HL-60 (cell line): ENCODE measurements at regions not wholly inside any gene's neighbourhood (a gene's known extent, or its start where the extent isn't known, plus 50 kb on each side); places are given as distances from the start of the nearest gene placed in this dataset.
A peak's percentile ranks its signal among the peaks of the same experiment; 100 is the strongest.

Source experiments
- DNase-seq, 2 experiments: peaks; one replicate each; pipeline ENCODE4 v3.0.0-alpha.2; 2010 to 2020; ENCODE audit warnings: low read depth in 1 of 2, low spot score in 1 of 2
- H3K27ac ChIP-seq: fragments of 250-450 bp; sonication (Bioruptor Pico); replicated peaks from 2 replicates; pipeline ENCODE4 v1.5.1; 2020; ENCODE audit warnings: mild to moderate bottlenecking, moderate library complexity
- H3K27me3 ChIP-seq: fragments of 250-450 bp; sonication (Bioruptor Pico); 2 replicates; pipeline ENCODE4 v1.5.1; 2021; ENCODE audit warnings: mild to moderate bottlenecking, moderate library complexity; ENCODE audit not compliant: insufficient read depth, poor library complexity, severe bottlenecking
- H3K4me3 ChIP-seq: replicated peaks from 2 replicates; pipeline ENCODE4 v1.5.1; 2011; ENCODE audit warnings: mild to moderate bottlenecking, control low read depth, low read length; ENCODE audit not compliant: insufficient read depth
- CTCF ChIP-seq: IDR thresholded peaks from one replicate; pipeline ENCODE4 v1.5.1; 2011; ENCODE audit warnings: low read length, control low read depth, inconsistent platforms; ENCODE audit not compliant: insufficient read depth
- GABPA ChIP-seq: IDR thresholded peaks from 2 replicates; pipeline ENCODE4 v1.6.1; 2012; ENCODE audit warnings: low read depth
- POLR2AphosphoS5 ChIP-seq: IDR thresholded peaks from 2 replicates; pipeline ENCODE4 v1.6.1; 2012; ENCODE audit warnings: low read depth
- REST ChIP-seq: IDR thresholded peaks from 2 replicates; pipeline ENCODE4 v1.6.1; 2012; ENCODE audit warnings: low read depth; ENCODE audit not compliant: insufficient replicate concordance
- SPI1 ChIP-seq: IDR thresholded peaks from 2 replicates; pipeline ENCODE4 v1.6.1; 2012; ENCODE audit warnings: low read depth, mild to moderate bottlenecking, borderline replicate concordance

GRCh38 chr2:134104754-134105153 is 149.1 kb upstream of the MGAT5 start:
- Histone ChIP-seq H3K27me3 (no peaks in the 10 kb centered on the region), H3K4me3 (no peak overlapping the region), H3K27ac (no peak overlapping the region)
- TF ChIP-seq CTCF (no peak), REST (no peak), POLR2AphosphoS5 (no peak), GABPA (no peak), SPI1 (no peak)
- no peak for DNase-seq

- TF ChIP-seq REST, result no peak
- TF ChIP-seq SPI1, result no peak
- TF ChIP-seq POLR2AphosphoS5, result no peak
- TF ChIP-seq GABPA, result no peak
- no peak for TF ChIP-seq CTCF
- Histone ChIP-seq H3K4me3 (no peak overlapping the region), H3K27ac (no peak overlapping the region), H3K27me3 (no peaks in the 10 kb centered on the region)
- no peak for DNase-seq
These were observed 146.5 kb upstream of the MGAT5 start for GRCh38 chr2:134107402-134107801.

- peak in 1 of 2 experiments; percentile 55 for DNase-seq
- TF ChIP-seq SPI1, result peak; percentile 71; the same call in 1 of the 2 replicates
- TF ChIP-seq POLR2AphosphoS5, result no peak
- H3K4me3 ChIP-seq, result no peak overlapping the region
- H3K27ac ChIP-seq, result no peak overlapping the region
- no peaks in the 10 kb centered on the region for H3K27me3 ChIP-seq
These were observed 145.8 kb upstream of the MGAT5 start for GRCh38 chr2:134108113-134108512.

- no peak for TF ChIP-seq CTCF
- Histone ChIP-seq H3K27me3 (no peaks in the 10 kb centered on the region), H3K27ac (no peak overlapping the region), H3K4me3 (no peak overlapping the region)
- DNase-seq, result no peak
These were observed 144.6 kb upstream of the MGAT5 start for GRCh38 chr2:134109246-134109645.
